ENCODE measurements at regions not wholly inside any gene's neighbourhood (a gene's known extent, or its start where the extent isn't known, plus 50 kb on each side); places are given as distances from the start of the nearest gene placed in this dataset.

GRCh38 chr15:29376590-29376989, 107.0 kb upstream of the NSMCE3 start:
- no peak overlapping the region for H2AFZ ChIP-seq (ENCODE audit: low read depth, low read length)
- no peaks in the 10 kb centered on the region for H3K79me2 ChIP-seq (ENCODE audit: insufficient read depth, low read length)
- H3K27ac ChIP-seq (ENCODE audit: low read length), result no peak overlapping the region
- H3K4me2 ChIP-seq (ENCODE audit: insufficient read depth, low read length), result no peak overlapping the region
- H3K27me3 ChIP-seq (ENCODE audit: insufficient read depth, low read length, poor library complexity), result no peaks in the 10 kb centered on the region
- no peaks in the 10 kb centered on the region for H3K9me3 ChIP-seq (ENCODE audit: insufficient read depth, low read length, severe bottlenecking)
- H3K4me3 ChIP-seq (ENCODE audit: low read depth in 1 of 2, low read length in 2 of 2), result no peak overlapping the region
- DNase-seq (no peak), ATAC-seq (ENCODE audit: insufficient read depth, low read depth) (no peak)
- H3K9ac ChIP-seq (ENCODE audit: low read depth, low read length), result no peak overlapping the region
- no peak for TF ChIP-seq CTCF (IDR thresholded peaks at IDR 0.05; ENCODE audit: borderline replicate concordance, extremely low read depth, low read length, poor library complexity, severe bottlenecking)
- TF ChIP-seq EZH2 (IDR thresholded peaks at IDR 0.05; ENCODE audit: borderline replicate concordance, low read depth, low read length, severe bottlenecking), result no peak
- no peaks in the 10 kb centered on the region for H3K36me3 ChIP-seq (ENCODE audit: insufficient read depth, low read length)
- no peaks in the 10 kb centered on the region for H3K4me1 ChIP-seq (ENCODE audit: insufficient read depth, low read length)
- no peaks in the 10 kb centered on the region for H4K20me1 ChIP-seq (ENCODE audit: insufficient read depth, low read length)

- H3K4me2 ChIP-seq (ENCODE audit: insufficient read depth, low read length), result no peak overlapping the region
- no peaks in the 10 kb centered on the region for H3K4me1 ChIP-seq (ENCODE audit: insufficient read depth, low read length)
- no peak overlapping the region for H2AFZ ChIP-seq (ENCODE audit: low read depth, low read length)
- no peak for DNase-seq
- no peak overlapping the region for H3K4me3 ChIP-seq (ENCODE audit: low read depth in 1 of 2, low read length in 2 of 2)
- ATAC-seq (ENCODE audit: insufficient read depth, low read depth), result no peak
- peaks cover 11% of the 10 kb centered on the region for H3K9me3 ChIP-seq (ENCODE audit: insufficient read depth, low read length, severe bottlenecking)
- no peak overlapping the region for H3K9ac ChIP-seq (ENCODE audit: low read depth, low read length)
- no peaks in the 10 kb centered on the region for H3K27me3 ChIP-seq (ENCODE audit: insufficient read depth, low read length, poor library complexity)
- TF ChIP-seq EZH2 (IDR thresholded peaks at IDR 0.05; ENCODE audit: borderline replicate concordance, low read depth, low read length, severe bottlenecking), result no peak
- no peak for TF ChIP-seq CTCF (IDR thresholded peaks at IDR 0.05; ENCODE audit: borderline replicate concordance, extremely low read depth, low read length, poor library complexity, severe bottlenecking)
- H3K27ac ChIP-seq (ENCODE audit: low read length), result no peak overlapping the region
- no peaks in the 10 kb centered on the region for H3K79me2 ChIP-seq (ENCODE audit: insufficient read depth, low read length)
- H3K36me3 ChIP-seq (ENCODE audit: insufficient read depth, low read length), result no peaks in the 10 kb centered on the region
- H4K20me1 ChIP-seq (ENCODE audit: insufficient read depth, low read length), result no peaks in the 10 kb centered on the region
These were observed 99.6 kb upstream of the NSMCE3 start for GRCh38 chr15:29369261-29369660.

GRCh38 chr15:29364426-29365078, 94.9 kb upstream of the NSMCE3 start:
- H3K9me3 ChIP-seq (ENCODE audit: insufficient read depth, low read length, severe bottlenecking), result peaks cover 9% of the 10 kb centered on the region
- no peaks in the 10 kb centered on the region for H3K4me1 ChIP-seq (ENCODE audit: insufficient read depth, low read length)
- H3K4me2 ChIP-seq (ENCODE audit: insufficient read depth, low read length), result no peak overlapping the region
- DNase-seq (no peak), ATAC-seq (ENCODE audit: insufficient read depth, low read depth) (no peak)
- H2AFZ ChIP-seq (ENCODE audit: low read depth, low read length), result no peak overlapping the region
- no peak overlapping the region for H3K4me3 ChIP-seq (ENCODE audit: low read depth in 1 of 2, low read length in 2 of 2)
- H3K9ac ChIP-seq (ENCODE audit: low read depth, low read length), result no peak overlapping the region
- no peak for TF ChIP-seq EZH2 (IDR thresholded peaks at IDR 0.05; ENCODE audit: borderline replicate concordance, low read depth, low read length, severe bottlenecking)
- no peak for TF ChIP-seq CTCF (IDR thresholded peaks at IDR 0.05; ENCODE audit: borderline replicate concordance, extremely low read depth, low read length, poor library complexity, severe bottlenecking)
- no peak overlapping the region for H3K27ac ChIP-seq (ENCODE audit: low read length)
- H3K79me2 ChIP-seq (ENCODE audit: insufficient read depth, low read length), result no peaks in the 10 kb centered on the region
- no peaks in the 10 kb centered on the region for H3K36me3 ChIP-seq (ENCODE audit: insufficient read depth, low read length)
- H3K27me3 ChIP-seq (ENCODE audit: insufficient read depth, low read length, poor library complexity), result peaks cover 2% of the 10 kb centered on the region
- H4K20me1 ChIP-seq (ENCODE audit: insufficient read depth, low read length), result no peaks in the 10 kb centered on the region
